ENCODE measurements at regions not wholly inside any gene's neighbourhood (a gene's known extent, or its start where the extent isn't known, plus 50 kb on each side); places are given as distances from the start of the nearest gene placed in this dataset.
"Not testable (repeated sequence)": the region's sequence is repeated elsewhere in the genome, so short reads cannot be mapped to it uniquely, and the experiment has no call there.

GRCh38 chr16:26510924-26511323 lies 555.8 kb upstream of the C16orf82 start:
- DNase-seq = no peak

- no peak for DNase-seq
Measured at GRCh38 chr16:26511463-26511862, 555.3 kb upstream of the C16orf82 start.

GRCh38 chr16:26521626-26522025 lies 545.1 kb upstream of the C16orf82 start:
- no peak for DNase-seq

- no peak for DNase-seq
Measured at GRCh38 chr16:26524281-26524680, 542.4 kb upstream of the C16orf82 start.

- no peak for DNase-seq
Measured at GRCh38 chr16:26524846-26525245, 541.9 kb upstream of the C16orf82 start.

GRCh38 chr16:26525856-26526255 lies 540.9 kb upstream of the C16orf82 start:
- no peak for DNase-seq

- DNase-seq = no peak
Measured at GRCh38 chr16:26526633-26527032, 540.1 kb upstream of the C16orf82 start.

- peak in 1 of 5 experiments; percentile 24 for DNase-seq
Measured at GRCh38 chr16:26530584-26531289, 536.0 kb upstream of the C16orf82 start.

- no peak for DNase-seq
Measured at GRCh38 chr16:26531290-26531730, 535.4 kb upstream of the C16orf82 start.

GRCh38 chr16:26532456-26532855 lies 534.3 kb upstream of the C16orf82 start:
- DNase-seq = no peak

- DNase-seq = no peak
Measured at GRCh38 chr16:26542198-26542597, 524.5 kb upstream of the C16orf82 start.

GRCh38 chr16:26546573-26546972 lies 520.2 kb upstream of the C16orf82 start:
- no peak for DNase-seq

- DNase-seq = no peak
Measured at GRCh38 chr16:26547681-26548080, 519.0 kb upstream of the C16orf82 start.

- no peak for DNase-seq
Measured at GRCh38 chr16:26550111-26550610, 516.6 kb upstream of the C16orf82 start.

GRCh38 chr16:26554030-26554429 lies 512.7 kb upstream of the C16orf82 start:
- DNase-seq = no peak

GRCh38 chr16:26561303-26561702 lies 505.4 kb upstream of the C16orf82 start:
- DNase-seq = no peak

GRCh38 chr16:26563018-26563417 lies 503.7 kb upstream of the C16orf82 start:
- DNase-seq = no peak

- DNase-seq = no peak
Measured at GRCh38 chr16:26567356-26567755, 499.4 kb upstream of the C16orf82 start.

- DNase-seq = peak in 1 of 5 experiments; percentile 54
Measured at GRCh38 chr16:26569793-26570192, 496.9 kb upstream of the C16orf82 start.

GRCh38 chr16:26578748-26579147 lies 488.0 kb upstream of the C16orf82 start:
- DNase-seq = no peak

- no peak for DNase-seq
Measured at GRCh38 chr16:26583803-26584202, 482.9 kb upstream of the C16orf82 start.

GRCh38 chr16:26593700-26594099 lies 473.0 kb upstream of the C16orf82 start:
- peak in 1 of 5 experiments; percentile 52 for DNase-seq

GRCh38 chr16:26594666-26595065 lies 472.1 kb upstream of the C16orf82 start:
- DNase-seq = peak in 1 of 5 experiments; percentile 82

GRCh38 chr16:26595199-26595598 lies 471.5 kb upstream of the C16orf82 start:
- DNase-seq = peak in 1 of 5 experiments; percentile 75

- not testable (repeated sequence) for DNase-seq
Measured at GRCh38 chr16:26596033-26596432, 470.7 kb upstream of the C16orf82 start.
